Lower lobe of right lung (tissue), 2 donors: ENCODE measurements at regions not wholly inside any gene's neighbourhood (a gene's known extent, or its start where the extent isn't known, plus 50 kb on each side); places are given as distances from the start of the nearest gene placed in this dataset.

ENCODE experiments used
- ATAC-seq, 2 donors: fragments of 200-7000 bp; cut with Tn5 transposase; one replicate each; pipeline ENCODE4 v1.9.1; 2020 to 2022; ENCODE audit warnings: mild to moderate bottlenecking in 2 of 2, moderate library complexity in 2 of 2
- DNase-seq: peaks from one replicate; pipeline ENCODE4 v3.0.0-alpha.2; 2020
- H3K27ac ChIP-seq: fragments of 200-600 bp; one replicate; pipeline ENCODE4 v1.8.0; 2022
- H3K27me3 ChIP-seq: fragments of 200-600 bp; one replicate; pipeline ENCODE4 v1.8.0; 2022; ENCODE audit warnings: low read depth
- H3K36me3 ChIP-seq: fragments of 200-600 bp; one replicate; pipeline ENCODE4 v1.8.0; 2022; ENCODE audit warnings: mild to moderate bottlenecking
- H3K4me1 ChIP-seq: fragments of 200-600 bp; one replicate; pipeline ENCODE4 v1.8.0; 2022
- H3K4me3 ChIP-seq: fragments of 200-600 bp; one replicate; pipeline ENCODE4 v1.8.0; 2022; ENCODE audit warnings: mild to moderate bottlenecking
- H3K9me3 ChIP-seq: fragments of 200-600 bp; one replicate; pipeline ENCODE4 v1.8.0; 2022
- CTCF ChIP-seq: fragments of 200-600 bp; IDR thresholded peaks from one replicate; pipeline ENCODE4 v1.8.0; 2022; ENCODE audit warnings: antibody characterized with exemption, mild to moderate bottlenecking
- intact Hi-C: fragments of 100-400 bp; cut with DNase I; formaldehyde crosslinking; loops from one replicate; pipeline ENCODE4 v1.11.0; 2022
- donor health status: DM: no; HTN: yes; CAD: no; lungs with severe emphysema.

DNA sequence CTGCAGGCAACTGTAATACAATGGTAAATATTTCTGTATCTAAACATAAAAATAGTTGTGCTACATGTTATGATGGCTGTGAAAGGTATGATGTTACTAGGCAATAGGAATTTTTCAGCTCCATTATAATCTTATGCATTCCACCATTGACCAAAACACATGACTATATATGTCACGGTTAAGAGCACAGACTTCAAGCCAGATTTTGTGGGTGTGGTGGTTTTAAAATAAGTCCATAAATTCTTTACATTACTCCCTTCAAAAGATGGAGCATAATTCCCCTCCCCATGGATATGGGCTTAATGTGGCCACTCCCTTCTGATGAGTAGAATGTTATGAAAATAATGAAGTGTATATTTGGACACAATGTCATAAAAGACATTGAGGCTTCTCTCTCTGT, 88.4 kb upstream of the TBC1D5 start:
- no peak for TF ChIP-seq CTCF
- intact Hi-C loops: loop anchor here (10.0 kb wide), 1 partner anchor 406 kb away; no protein-coding TSS in a partner anchor
- ATAC-seq (no peak), DNase-seq (no peak)
- Histone ChIP-seq H3K4me1 (no peaks in the 10 kb centered on the region), H3K9me3 (no peaks in the 10 kb centered on the region), H3K4me3 (no peak overlapping the region), H3K27ac (no peak overlapping the region), H3K36me3 (no peaks in the 10 kb centered on the region), H3K27me3 (no peaks in the 10 kb centered on the region)

- no peak overlapping the region for H3K27ac ChIP-seq
- no peaks in the 10 kb centered on the region for H3K4me1 ChIP-seq
- ATAC-seq: no peak
- intact Hi-C loops: no loop called here
- H3K9me3 ChIP-seq: no peaks in the 10 kb centered on the region
- no peaks in the 10 kb centered on the region for H3K36me3 ChIP-seq
- no peak overlapping the region for H3K4me3 ChIP-seq
- DNase-seq: no peak
- no peak for TF ChIP-seq CTCF
- no peaks in the 10 kb centered on the region for H3K27me3 ChIP-seq
Measured at GRCh38 chr3:17828388-17828787, 86.0 kb upstream of the TBC1D5 start.

DNA sequence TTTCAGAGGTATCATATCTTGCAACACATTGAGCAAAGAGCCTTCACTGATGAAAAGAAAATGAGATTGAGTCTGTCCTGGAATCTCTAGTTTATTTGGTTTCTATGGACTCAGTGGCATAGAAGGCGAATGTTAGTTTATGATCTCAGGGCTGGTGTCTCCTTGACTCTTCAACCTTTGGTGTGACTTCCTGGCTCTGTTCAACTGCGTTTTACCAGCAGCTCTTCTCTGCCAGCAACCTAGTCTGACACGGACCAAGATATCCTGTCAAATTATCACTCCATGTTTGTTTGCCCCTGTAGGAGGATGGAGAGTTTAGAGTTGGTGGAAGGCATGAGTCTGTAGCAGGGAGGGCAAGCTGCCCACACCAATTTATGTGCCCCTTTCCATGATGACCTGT, 82.9 kb upstream of the TBC1D5 start:
- Histone ChIP-seq H3K9me3 (no peaks in the 10 kb centered on the region), H3K4me1 (no peaks in the 10 kb centered on the region), H3K27me3 (no peaks in the 10 kb centered on the region), H3K4me3 (no peak overlapping the region), H3K27ac (no peak overlapping the region), H3K36me3 (no peaks in the 10 kb centered on the region)
- TF ChIP-seq CTCF: no peak
- intact Hi-C loops: no loop called here
- ATAC-seq: no peak
- DNase-seq: no peak

- H3K4me3 ChIP-seq: no peak overlapping the region
- no peaks in the 10 kb centered on the region for H3K36me3 ChIP-seq
- ATAC-seq (no peak), DNase-seq (no peak)
- no peaks in the 10 kb centered on the region for H3K9me3 ChIP-seq
- H3K4me1 ChIP-seq: no peaks in the 10 kb centered on the region
- TF ChIP-seq CTCF: no peak
- intact Hi-C loops: no loop called here
- no peaks in the 10 kb centered on the region for H3K27me3 ChIP-seq
- no peak overlapping the region for H3K27ac ChIP-seq
Measured at GRCh38 chr3:17823816-17824215, 81.4 kb upstream of the TBC1D5 start.

- ATAC-seq: no peak
- intact Hi-C loops: no loop called here
- Histone ChIP-seq H3K27ac (no peak overlapping the region), H3K9me3 (no peaks in the 10 kb centered on the region), H3K27me3 (no peaks in the 10 kb centered on the region), H3K36me3 (no peaks in the 10 kb centered on the region), H3K4me1 (no peaks in the 10 kb centered on the region), H3K4me3 (no peak overlapping the region)
- no peak for TF ChIP-seq CTCF
- no peak for DNase-seq
Measured at GRCh38 chr3:17823036-17823435, 80.6 kb upstream of the TBC1D5 start.

GRCh38 chr3:17820704-17821103, 78.3 kb upstream of the TBC1D5 start:
- H3K27ac ChIP-seq: no peak overlapping the region
- intact Hi-C loops: no loop called here
- no peak overlapping the region for H3K4me3 ChIP-seq
- no peaks in the 10 kb centered on the region for H3K9me3 ChIP-seq
- no peaks in the 10 kb centered on the region for H3K4me1 ChIP-seq
- ATAC-seq (no peak), DNase-seq (no peak)
- H3K27me3 ChIP-seq: no peaks in the 10 kb centered on the region
- TF ChIP-seq CTCF: no peak
- no peaks in the 10 kb centered on the region for H3K36me3 ChIP-seq
